Activated naive CD8-positive, alpha-beta T cell (primary cell): ENCODE measurements at regions not wholly inside any gene's neighbourhood (a gene's known extent, or its start where the extent isn't known, plus 50 kb on each side); places are given as distances from the start of the nearest gene placed in this dataset.

Experiments used
- H3K27ac Mint-ChIP-seq: one replicate; pipeline ENCODE4 v1.8.0; 2021; ENCODE audit warnings: mixed read lengths
- H3K27me3 Mint-ChIP-seq: one replicate; pipeline ENCODE4 v1.8.0; 2021; ENCODE audit warnings: mixed read lengths
- H3K36me3 Mint-ChIP-seq: one replicate; pipeline ENCODE4 v1.8.0; 2021; ENCODE audit warnings: mixed read lengths
- H3K4me1 Mint-ChIP-seq: one replicate; pipeline ENCODE4 v1.8.0; 2021; ENCODE audit warnings: low read depth, mixed read lengths
- H3K4me3 Mint-ChIP-seq: one replicate; pipeline ENCODE4 v1.8.0; 2021; ENCODE audit warnings: mild to moderate bottlenecking, mixed read lengths
- H3K9me3 Mint-ChIP-seq: one replicate; pipeline ENCODE4 v1.8.0; 2021; ENCODE audit warnings: low read depth, mixed read lengths

GRCh38 chr5:56432321-56432720 is 199.2 kb upstream of the ANKRD55 start:
- Mint-ChIP-seq H3K36me3 (no peaks in the 10 kb centered on the region), H3K27me3 (no peaks in the 10 kb centered on the region), H3K27ac (no peak overlapping the region), H3K4me3 (no peak overlapping the region), H3K9me3 (no peaks in the 10 kb centered on the region), H3K4me1 (peaks cover 1% of the 10 kb centered on the region)

GRCh38 chr5:56430422-56430821 is 197.3 kb upstream of the ANKRD55 start:
- H3K27me3 Mint-ChIP-seq = no peaks in the 10 kb centered on the region
- H3K9me3 Mint-ChIP-seq = no peaks in the 10 kb centered on the region
- no peak overlapping the region for H3K27ac Mint-ChIP-seq
- no peak overlapping the region for H3K4me3 Mint-ChIP-seq
- H3K4me1 Mint-ChIP-seq = no peaks in the 10 kb centered on the region
- H3K36me3 Mint-ChIP-seq = no peaks in the 10 kb centered on the region

GRCh38 chr5:56429110-56429561 is 196.0 kb upstream of the ANKRD55 start:
- no peak overlapping the region for H3K4me3 Mint-ChIP-seq
- H3K36me3 Mint-ChIP-seq = no peaks in the 10 kb centered on the region
- H3K4me1 Mint-ChIP-seq = no peaks in the 10 kb centered on the region
- no peaks in the 10 kb centered on the region for H3K27me3 Mint-ChIP-seq
- no peak overlapping the region for H3K27ac Mint-ChIP-seq
- H3K9me3 Mint-ChIP-seq = no peaks in the 10 kb centered on the region

GRCh38 chr5:56426693-56427092 is 193.6 kb upstream of the ANKRD55 start:
- H3K4me3 Mint-ChIP-seq = no peak overlapping the region
- H3K4me1 Mint-ChIP-seq = no peaks in the 10 kb centered on the region
- no peaks in the 10 kb centered on the region for H3K9me3 Mint-ChIP-seq
- H3K27me3 Mint-ChIP-seq = no peaks in the 10 kb centered on the region
- no peak overlapping the region for H3K27ac Mint-ChIP-seq
- peaks cover 3% of the 10 kb centered on the region for H3K36me3 Mint-ChIP-seq

- Mint-ChIP-seq H3K27me3 (no peaks in the 10 kb centered on the region), H3K4me1 (no peaks in the 10 kb centered on the region), H3K9me3 (peaks cover 21% of the 10 kb centered on the region), H3K27ac (no peak overlapping the region), H3K4me3 (no peak overlapping the region), H3K36me3 (peaks cover 4% of the 10 kb centered on the region)
Measured at GRCh38 chr5:56422076-56422762, 189.1 kb upstream of the ANKRD55 start.

- Mint-ChIP-seq H3K36me3 (peaks cover 4% of the 10 kb centered on the region), H3K27me3 (no peaks in the 10 kb centered on the region), H3K4me1 (no peaks in the 10 kb centered on the region), H3K4me3 (no peak overlapping the region), H3K9me3 (peaks cover 21% of the 10 kb centered on the region), H3K27ac (no peak overlapping the region)
Measured at GRCh38 chr5:56421246-56422075, 188.3 kb upstream of the ANKRD55 start.

- no peaks in the 10 kb centered on the region for H3K27me3 Mint-ChIP-seq
- H3K4me3 Mint-ChIP-seq = no peak overlapping the region
- peaks cover 21% of the 10 kb centered on the region for H3K9me3 Mint-ChIP-seq
- peaks cover 2% of the 10 kb centered on the region for H3K4me1 Mint-ChIP-seq
- peaks cover 4% of the 10 kb centered on the region for H3K36me3 Mint-ChIP-seq
- no peak overlapping the region for H3K27ac Mint-ChIP-seq
Measured at GRCh38 chr5:56420323-56420722, 187.2 kb upstream of the ANKRD55 start.

GRCh38 chr5:56419667-56420066 is 186.5 kb upstream of the ANKRD55 start:
- Mint-ChIP-seq H3K9me3 (peaks cover 21% of the 10 kb centered on the region), H3K4me3 (no peak overlapping the region), H3K4me1 (peaks cover 3% of the 10 kb centered on the region), H3K27ac (no peak overlapping the region), H3K36me3 (peaks cover 4% of the 10 kb centered on the region), H3K27me3 (no peaks in the 10 kb centered on the region)

- Mint-ChIP-seq H3K9me3 (peaks cover 11% of the 10 kb centered on the region), H3K36me3 (peaks cover 2% of the 10 kb centered on the region), H3K27ac (no peak overlapping the region), H3K4me1 (peaks cover 8% of the 10 kb centered on the region), H3K27me3 (no peaks in the 10 kb centered on the region), H3K4me3 (no peak overlapping the region)
Measured at GRCh38 chr5:56415356-56415765, 182.2 kb upstream of the ANKRD55 start.

- Mint-ChIP-seq H3K27me3 (no peaks in the 10 kb centered on the region), H3K27ac (no peak overlapping the region), H3K9me3 (peaks cover 11% of the 10 kb centered on the region), H3K4me3 (no peak overlapping the region), H3K4me1 (peaks cover 8% of the 10 kb centered on the region), H3K36me3 (no peaks in the 10 kb centered on the region)
Measured at GRCh38 chr5:56414066-56414465, 180.9 kb upstream of the ANKRD55 start.

- peaks cover 5% of the 10 kb centered on the region for H3K9me3 Mint-ChIP-seq
- no peaks in the 10 kb centered on the region for H3K27me3 Mint-ChIP-seq
- H3K4me1 Mint-ChIP-seq = peaks cover 8% of the 10 kb centered on the region
- no peaks in the 10 kb centered on the region for H3K36me3 Mint-ChIP-seq
- H3K27ac Mint-ChIP-seq = no peak overlapping the region
- no peak overlapping the region for H3K4me3 Mint-ChIP-seq
Measured at GRCh38 chr5:56413546-56413945, 180.4 kb upstream of the ANKRD55 start.

- Mint-ChIP-seq H3K36me3 (no peaks in the 10 kb centered on the region), H3K9me3 (no peaks in the 10 kb centered on the region), H3K4me1 (peaks cover 8% of the 10 kb centered on the region), H3K4me3 (no peak overlapping the region), H3K27ac (no peak overlapping the region), H3K27me3 (no peaks in the 10 kb centered on the region)
Measured at GRCh38 chr5:56412601-56413379, 179.7 kb upstream of the ANKRD55 start.

- H3K4me1 Mint-ChIP-seq = peaks cover 8% of the 10 kb centered on the region
- H3K27me3 Mint-ChIP-seq = no peaks in the 10 kb centered on the region
- H3K36me3 Mint-ChIP-seq = no peaks in the 10 kb centered on the region
- H3K9me3 Mint-ChIP-seq = no peaks in the 10 kb centered on the region
- no peak overlapping the region for H3K4me3 Mint-ChIP-seq
- H3K27ac Mint-ChIP-seq = no peak overlapping the region
Measured at GRCh38 chr5:56410696-56411095, 177.6 kb upstream of the ANKRD55 start.

GRCh38 chr5:56409331-56410190 is 176.4 kb upstream of the ANKRD55 start:
- H3K27me3 Mint-ChIP-seq = no peaks in the 10 kb centered on the region
- no peaks in the 10 kb centered on the region for H3K9me3 Mint-ChIP-seq
- H3K4me1 Mint-ChIP-seq = peaks cover 5% of the 10 kb centered on the region
- H3K27ac Mint-ChIP-seq = no peak overlapping the region
- no peak overlapping the region for H3K4me3 Mint-ChIP-seq
- H3K36me3 Mint-ChIP-seq = no peaks in the 10 kb centered on the region
